Stimulated activated CD4-positive, alpha-beta T cell treated with anti-CD3 and anti-CD28 coated beads, Interleukin-15, amount 100 ng/mL, for 1 hour (primary cell): ENCODE measurements at regions not wholly inside any gene's neighbourhood (a gene's known extent, or its start where the extent isn't known, plus 50 kb on each side); places are given as distances from the start of the nearest gene placed in this dataset.
"Not testable (repeated sequence)": the region's sequence is repeated elsewhere in the genome, so short reads cannot be mapped to it uniquely, and the experiment has no call there.

Source experiments
- DNase-seq, 2 donors: peaks; one replicate each; pipeline ENCODE4 v3.0.0-alpha.2; 2020; ENCODE audit warnings: low read depth in 1 of 2, low spot score in 1 of 2

GRCh38 chr6:156205678-156206077 lies 571.5 kb upstream of the ARID1B start:
- DNase-seq = no peak

- no peak for DNase-seq
Measured at GRCh38 chr6:156199182-156199581, 578.0 kb upstream of the ARID1B start.

- DNase-seq = no peak
Measured at GRCh38 chr6:156197513-156197912, 579.7 kb upstream of the ARID1B start.

- no peak for DNase-seq
Measured at GRCh38 chr6:156194981-156195380, 582.2 kb upstream of the ARID1B start.

- DNase-seq = no peak
Measured at GRCh38 chr6:156193381-156193780, 583.8 kb upstream of the ARID1B start.

GRCh38 chr6:156191895-156192294 lies 585.3 kb upstream of the ARID1B start:
- DNase-seq = no peak

GRCh38 chr6:156191390-156191789 lies 585.8 kb upstream of the ARID1B start:
- not testable (repeated sequence) for DNase-seq

- no peak for DNase-seq
Measured at GRCh38 chr6:156190270-156190669, 586.9 kb upstream of the ARID1B start.

GRCh38 chr6:156189714-156190113 lies 587.5 kb upstream of the ARID1B start:
- no peak for DNase-seq

- no peak for DNase-seq
Measured at GRCh38 chr6:156189195-156189594, 588.0 kb upstream of the ARID1B start.

GRCh38 chr6:156185113-156185512 lies 592.1 kb upstream of the ARID1B start:
- DNase-seq = no peak

- no peak for DNase-seq
Measured at GRCh38 chr6:156183678-156184077, 593.5 kb upstream of the ARID1B start.

- no peak for DNase-seq
Measured at GRCh38 chr6:156182356-156182755, 594.8 kb upstream of the ARID1B start.

GRCh38 chr6:156181506-156181905 lies 595.7 kb upstream of the ARID1B start:
- DNase-seq = no peak

GRCh38 chr6:156175971-156176421 lies 601.2 kb upstream of the ARID1B start:
- DNase-seq = no peak

GRCh38 chr6:156175433-156175832 lies 601.7 kb upstream of the ARID1B start:
- no peak for DNase-seq

GRCh38 chr6:156174031-156174890 lies 602.9 kb upstream of the ARID1B start:
- DNase-seq = no peak

GRCh38 chr6:156169371-156169770 lies 607.8 kb upstream of the ARID1B start:
- DNase-seq = no peak

- no peak for DNase-seq
Measured at GRCh38 chr6:156167625-156168071, 609.5 kb upstream of the ARID1B start.

- no peak for DNase-seq
Measured at GRCh38 chr6:156167016-156167624, 610.1 kb upstream of the ARID1B start.

- DNase-seq = no peak
Measured at GRCh38 chr6:156166093-156166492, 611.1 kb upstream of the ARID1B start.

GRCh38 chr6:156164701-156165452 lies 612.3 kb upstream of the ARID1B start:
- no peak for DNase-seq
